ENCODE measurements at regions not wholly inside any gene's neighbourhood (a gene's known extent, or its start where the extent isn't known, plus 50 kb on each side); places are given as distances from the start of the nearest gene placed in this dataset.

DNA sequence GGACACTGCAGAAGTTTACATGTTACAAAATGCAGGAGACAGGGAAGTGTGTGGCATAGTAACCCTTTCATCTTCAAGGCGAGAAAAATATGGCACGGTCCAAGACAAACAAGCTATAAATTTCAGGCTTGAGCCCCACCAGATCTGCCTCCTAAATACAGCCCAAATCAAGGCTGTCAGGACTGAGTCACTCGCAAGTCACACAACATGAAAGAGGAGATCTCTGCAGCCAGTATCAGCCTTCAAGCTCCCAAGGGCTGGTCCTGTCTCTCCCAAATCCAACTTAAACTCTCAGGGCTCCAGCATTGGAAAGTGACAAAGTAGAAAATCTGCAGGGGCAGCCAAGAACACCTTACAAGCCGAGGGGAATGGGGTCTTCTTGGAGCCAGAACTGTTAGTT, 106.3 kb upstream of the GATA6 start:
- TF ChIP-seq, protein P1, sequence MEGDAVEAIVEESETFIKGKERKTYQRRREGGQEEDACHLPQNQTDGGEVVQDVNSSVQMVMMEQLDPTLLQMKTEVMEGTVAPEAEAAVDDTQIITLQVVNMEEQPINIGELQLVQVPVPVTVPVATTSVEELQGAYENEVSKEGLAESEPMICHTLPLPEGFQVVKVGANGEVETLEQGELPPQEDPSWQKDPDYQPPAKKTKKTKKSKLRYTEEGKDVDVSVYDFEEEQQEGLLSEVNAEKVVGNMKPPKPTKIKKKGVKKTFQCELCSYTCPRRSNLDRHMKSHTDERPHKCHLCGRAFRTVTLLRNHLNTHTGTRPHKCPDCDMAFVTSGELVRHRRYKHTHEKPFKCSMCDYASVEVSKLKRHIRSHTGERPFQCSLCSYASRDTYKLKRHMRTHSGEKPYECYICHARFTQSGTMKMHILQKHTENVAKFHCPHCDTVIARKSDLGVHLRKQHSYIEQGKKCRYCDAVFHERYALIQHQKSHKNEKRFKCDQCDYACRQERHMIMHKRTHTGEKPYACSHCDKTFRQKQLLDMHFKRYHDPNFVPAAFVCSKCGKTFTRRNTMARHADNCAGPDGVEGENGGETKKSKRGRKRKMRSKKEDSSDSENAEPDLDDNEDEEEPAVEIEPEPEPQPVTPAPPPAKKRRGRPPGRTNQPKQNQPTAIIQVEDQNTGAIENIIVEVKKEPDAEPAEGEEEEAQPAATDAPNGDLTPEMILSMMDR (IDR thresholded peaks at IDR 0.05) = no peak
- no peak for TF ChIP-seq POLR2A (IDR thresholded peaks at IDR 0.05)
